Skin epidermis (tissue), 12 donors: ENCODE measurements at regions not wholly inside any gene's neighbourhood (a gene's known extent, or its start where the extent isn't known, plus 50 kb on each side); places are given as distances from the start of the nearest gene placed in this dataset.

Experiments
- H3K27ac ChIP-seq, 21 experiments: fragments of 200-600 bp; sonication (generic) in 11 of 21; one replicate each; pipeline ENCODE4 v1.5.0; 2020; ENCODE audit warnings: mild to moderate bottlenecking in 3 of 21, inconsistent platforms in 2 of 21, moderate library complexity in 2 of 21
- H3K4me3 ChIP-seq, 7 experiments: fragments of 200-600 bp; sonication (generic) in 2 of 7; one replicate each; pipeline ENCODE4 v1.5.0; 2020; ENCODE audit warnings: inconsistent platforms in 2 of 7, mild to moderate bottlenecking in 2 of 7, moderate library complexity in 1 of 7

DNA sequence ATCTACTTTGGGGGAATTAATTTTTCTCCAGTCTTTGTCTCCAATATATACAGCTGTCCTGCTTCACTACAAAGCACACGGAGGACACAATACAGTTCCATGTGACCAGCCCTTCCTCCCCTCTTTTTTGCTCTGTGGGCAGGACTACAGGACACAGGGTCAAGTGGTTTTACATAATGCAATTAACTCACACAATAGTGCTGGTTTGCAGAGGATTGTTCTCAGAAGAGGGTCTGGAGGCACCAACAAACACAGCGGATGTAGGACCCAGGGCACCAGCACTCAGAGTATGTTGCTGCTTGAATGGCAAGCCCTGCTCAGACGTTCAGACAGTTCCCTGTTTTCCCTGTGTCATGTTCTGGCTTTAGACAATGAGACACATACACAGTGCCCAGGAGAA is 52.0 kb upstream of the NPTX2 start:
- Histone ChIP-seq H3K27ac (no peak overlapping the region), H3K4me3 (no peak overlapping the region)

DNA sequence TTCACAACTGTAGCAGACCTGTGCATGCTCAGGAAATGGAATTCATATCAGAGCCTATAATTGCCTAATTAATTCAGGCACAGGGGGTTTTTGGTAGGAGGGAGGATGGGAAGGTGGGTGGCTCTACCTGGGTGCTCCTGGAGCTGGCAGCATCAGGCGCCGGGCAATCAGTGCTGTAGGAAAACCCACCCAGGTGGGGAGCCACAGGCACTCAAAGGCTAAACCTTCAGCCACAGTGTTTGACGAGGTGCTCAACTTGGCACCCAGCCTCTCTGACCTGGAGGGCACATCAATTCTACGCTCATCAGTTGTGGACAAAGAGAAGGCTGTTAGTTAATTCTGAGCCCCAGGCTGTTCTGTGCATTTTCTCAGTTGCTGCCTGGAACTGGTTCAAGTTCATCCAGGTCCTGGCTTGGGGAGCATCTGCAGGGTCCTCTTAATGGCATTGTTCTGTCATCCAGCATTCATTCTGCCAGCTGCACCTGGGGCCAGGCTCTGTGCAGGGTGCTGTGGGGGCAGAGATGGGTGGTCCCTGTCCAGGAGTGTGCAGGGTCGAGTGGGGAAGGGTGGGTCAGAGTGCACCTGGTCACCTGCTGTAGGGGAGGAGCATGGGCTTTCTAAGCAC is 54.1 kb upstream of the NPTX2 start:
- Histone ChIP-seq H3K4me3 (no peak overlapping the region), H3K27ac (no peak overlapping the region)

DNA sequence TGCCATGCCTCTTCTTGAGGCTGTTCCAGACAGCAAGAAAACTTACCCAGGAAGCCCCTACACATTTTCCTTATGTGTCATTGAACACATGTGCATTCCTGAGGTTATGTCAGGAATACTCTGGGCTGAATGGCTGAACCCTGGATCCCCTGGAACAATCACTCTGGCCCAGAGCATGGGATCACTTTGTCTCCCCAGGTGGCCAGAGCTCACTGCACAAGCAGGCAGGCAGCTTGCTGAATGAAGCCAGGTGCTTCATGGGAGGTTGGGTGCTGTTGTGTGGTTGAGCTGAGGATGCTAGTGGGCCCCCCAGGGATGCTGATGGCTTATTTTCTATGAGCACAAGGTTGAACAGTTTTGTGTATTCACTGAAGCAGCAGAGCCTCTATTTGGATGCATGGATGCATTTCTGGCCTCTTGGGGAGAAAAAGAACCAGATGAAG is 54.7 kb upstream of the NPTX2 start:
- H3K27ac ChIP-seq, result no peak overlapping the region

DNA sequence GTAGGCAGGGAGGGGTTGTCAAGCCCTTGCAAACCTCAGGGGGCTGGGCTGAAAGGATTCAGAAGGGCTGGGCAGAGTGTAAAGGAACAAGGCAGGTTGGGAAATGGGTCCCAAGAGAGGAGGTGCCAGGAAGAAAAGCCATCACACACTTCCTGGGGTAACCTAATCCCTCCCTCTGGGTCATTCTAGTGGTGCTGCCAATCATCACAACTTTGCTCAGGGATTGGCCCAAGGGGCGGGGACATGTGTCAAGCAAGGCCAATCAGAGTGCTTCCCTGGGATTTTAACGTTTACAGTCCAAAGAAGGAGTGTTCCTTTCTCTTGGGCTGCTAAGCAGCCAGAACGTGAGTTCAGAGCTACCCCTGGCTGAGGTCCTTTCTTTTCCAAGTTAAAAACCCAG is 57.1 kb upstream of the NPTX2 start:
- Histone ChIP-seq H3K27ac (peak overlapping the region in 2 of 21 experiments; percentile 11 to 24), H3K4me3 (no peak overlapping the region)

More for the DNA sequence above, 54.7 kb upstream of the NPTX2 start:
- no peak overlapping the region for H3K4me3 ChIP-seq

DNA sequence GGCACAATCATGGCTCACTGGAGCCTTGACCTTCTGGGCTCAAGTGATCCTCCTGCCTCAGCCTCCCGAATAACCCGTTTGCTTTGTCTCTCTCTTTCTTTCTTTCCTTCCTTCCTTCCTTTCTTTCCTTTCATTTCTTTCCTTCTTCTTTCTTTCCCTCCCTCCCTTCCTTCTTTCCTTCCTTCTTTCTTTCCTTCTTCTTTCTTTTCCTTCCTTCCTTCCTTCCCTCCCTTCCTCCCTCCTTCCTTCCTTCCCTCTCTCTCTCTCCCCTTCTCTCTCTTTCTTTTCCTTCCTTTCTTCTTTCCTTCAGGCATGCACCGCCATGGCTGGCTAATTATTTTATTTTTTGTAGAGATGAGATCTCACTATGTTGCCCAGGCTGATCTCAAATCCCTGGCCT is 57.9 kb upstream of the NPTX2 start:
- H3K4me3 ChIP-seq, result no peak overlapping the region

DNA sequence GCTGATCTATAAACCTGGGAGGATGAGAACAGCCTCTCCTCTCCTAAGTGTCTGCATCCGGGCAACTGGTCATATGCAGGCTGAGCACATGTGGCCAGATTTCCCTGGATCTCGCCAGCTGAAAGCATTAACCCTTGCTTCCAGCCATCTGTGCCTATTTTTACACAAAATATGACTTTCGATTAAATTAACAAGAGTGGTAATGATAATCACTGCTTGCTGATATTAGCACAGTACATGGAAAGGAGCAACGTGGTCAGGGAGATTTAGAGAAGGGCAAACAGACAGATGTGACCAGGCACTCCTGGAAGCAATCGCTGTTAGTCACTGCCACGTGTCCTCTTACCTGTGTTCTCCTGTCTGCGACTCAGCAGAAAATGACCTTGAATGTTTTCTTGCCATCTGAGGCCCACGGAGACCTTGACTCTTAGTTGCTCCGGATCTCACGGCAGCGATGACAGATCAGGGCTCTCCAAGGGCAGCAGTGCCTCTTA is 59.5 kb upstream of the NPTX2 start:
- H3K27ac ChIP-seq, result no peak overlapping the region

More for the DNA sequence above, 57.9 kb upstream of the NPTX2 start:
- no peak overlapping the region for H3K27ac ChIP-seq

DNA sequence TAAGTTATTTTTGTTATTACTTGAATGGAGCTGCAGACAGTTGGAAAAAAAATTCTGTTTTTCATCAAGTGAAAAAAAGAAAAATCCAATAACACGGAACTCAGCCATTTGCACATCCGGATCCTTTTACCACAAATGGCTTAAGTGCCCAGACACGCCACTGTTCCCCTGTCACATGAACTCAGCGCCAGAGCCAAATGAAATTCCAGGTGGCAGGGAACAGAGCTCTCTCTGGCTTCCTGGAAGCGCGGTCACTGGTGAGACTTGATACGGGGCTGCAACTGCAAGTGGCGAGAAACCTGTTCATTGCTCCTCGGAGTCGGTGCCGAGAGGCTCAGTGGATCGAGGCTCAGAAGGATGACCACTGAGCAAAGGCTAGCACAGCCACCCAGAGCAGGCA is 60.8 kb upstream of the NPTX2 start:
- no peak overlapping the region for H3K4me3 ChIP-seq
- no peak overlapping the region for H3K27ac ChIP-seq

More for the DNA sequence above, 59.5 kb upstream of the NPTX2 start:
- H3K4me3 ChIP-seq, result no peak overlapping the region

DNA sequence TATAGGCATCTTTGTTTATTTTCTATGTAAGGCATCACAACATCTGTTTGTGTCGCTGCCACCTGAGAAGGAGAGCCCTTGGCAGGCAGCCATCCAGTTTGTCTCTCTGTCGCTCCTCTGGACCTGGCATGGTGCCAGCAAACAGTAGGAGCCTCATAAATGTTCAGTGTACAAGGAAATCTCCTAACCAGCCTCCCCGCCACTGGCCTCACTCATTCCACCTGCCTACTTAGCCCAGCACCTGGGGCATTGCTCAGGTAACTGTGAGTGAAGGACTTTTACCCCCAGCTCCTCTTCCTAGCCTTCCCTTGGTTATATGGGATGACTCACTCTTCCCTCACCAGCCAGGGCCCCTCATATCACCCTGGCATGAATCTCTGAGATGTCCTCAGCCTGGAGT is 61.7 kb upstream of the NPTX2 start:
- H3K27ac ChIP-seq, result no peak overlapping the region
- H3K4me3 ChIP-seq, result no peak overlapping the region

DNA sequence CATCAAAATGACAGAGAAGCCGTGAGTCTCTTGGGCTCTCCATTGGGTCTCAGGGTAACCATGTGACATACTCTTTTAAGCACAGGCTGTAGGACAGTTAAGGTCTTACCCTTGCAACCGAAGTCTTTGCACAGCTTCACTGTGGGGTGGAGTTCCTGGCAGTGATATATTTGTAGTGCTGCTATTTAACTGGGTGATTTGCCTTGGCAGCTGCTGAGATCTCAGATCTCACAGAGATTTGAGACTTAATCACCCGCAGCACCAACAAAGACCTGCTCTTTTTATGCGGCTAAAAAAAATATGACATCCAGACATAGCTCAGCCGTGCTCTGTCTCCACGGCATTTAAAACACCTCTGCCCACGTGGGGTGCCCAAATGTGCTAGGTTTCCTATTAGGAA is 63.4 kb upstream of the NPTX2 start:
- Histone ChIP-seq H3K27ac (no peak overlapping the region), H3K4me3 (no peak overlapping the region)

DNA sequence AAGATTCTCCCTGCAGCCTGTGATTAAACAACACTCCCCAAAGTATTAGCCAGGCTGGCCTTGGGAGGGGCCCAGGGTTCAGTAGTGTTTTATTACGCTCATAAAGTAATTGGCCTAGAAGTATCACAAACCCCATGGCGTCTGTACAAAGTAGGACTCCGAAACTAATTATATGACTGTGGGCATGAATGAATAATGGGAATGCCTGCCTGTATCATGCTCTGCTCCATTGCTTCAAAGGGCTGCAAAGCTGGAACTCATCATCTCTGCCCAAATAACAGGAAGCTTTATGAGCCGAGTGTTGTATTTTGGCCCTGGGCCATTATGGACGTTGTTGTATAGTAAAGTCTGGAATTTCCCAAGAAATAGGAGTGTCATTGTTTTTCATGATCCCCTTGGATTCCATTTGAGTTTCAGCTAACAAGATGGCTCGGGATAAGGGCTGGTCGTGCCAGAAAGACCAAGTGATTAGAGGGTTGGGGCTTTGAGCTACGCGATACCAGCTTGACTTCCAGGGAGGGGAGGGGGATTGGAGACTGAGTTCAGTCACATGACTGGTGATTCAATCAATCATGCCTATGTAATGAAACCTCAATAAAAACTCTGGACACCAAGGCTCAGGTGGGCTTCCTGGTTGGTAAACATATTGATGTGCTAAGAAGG is 65.3 kb upstream of the NPTX2 start:
- Histone ChIP-seq H3K27ac (no peak overlapping the region), H3K4me3 (no peak overlapping the region)

DNA sequence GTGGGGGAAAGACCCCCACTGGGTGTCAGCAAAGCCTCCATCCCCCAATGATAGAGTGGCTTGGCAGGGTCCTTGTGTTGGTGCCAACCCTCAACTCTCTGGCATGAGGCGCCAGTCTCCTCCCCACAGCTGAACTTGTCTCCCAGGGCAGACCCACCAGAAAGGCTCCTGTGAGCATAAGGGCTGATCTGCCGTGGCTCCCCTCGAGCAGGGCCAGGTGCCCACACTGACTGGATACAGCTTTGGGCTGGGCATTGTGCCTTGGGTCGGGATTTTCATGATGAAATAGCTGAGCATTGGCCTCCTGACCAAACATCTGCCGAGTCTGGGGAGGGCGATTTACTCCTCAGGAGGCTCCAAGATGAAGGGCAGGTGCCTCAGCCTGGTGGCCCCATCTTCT is 68.1 kb upstream of the NPTX2 start:
- no peak overlapping the region for H3K27ac ChIP-seq
- H3K4me3 ChIP-seq, result no peak overlapping the region

DNA sequence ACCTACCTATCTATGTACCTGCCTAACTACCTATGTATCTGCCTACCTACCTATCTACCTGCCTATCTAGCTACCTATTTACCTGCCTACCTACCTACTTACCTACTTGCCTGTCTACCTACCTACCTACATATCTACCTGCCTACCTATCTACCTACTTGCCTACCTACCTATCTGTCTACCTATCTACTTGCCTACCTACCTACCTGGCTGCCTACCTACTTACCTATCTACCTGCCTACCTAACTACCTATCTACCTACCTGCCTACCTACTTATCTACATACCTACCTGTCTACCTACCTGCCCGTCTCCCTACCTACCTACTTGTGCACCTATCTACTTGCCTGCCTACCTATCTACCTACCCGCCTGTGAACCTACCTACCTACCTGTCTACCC is 68.7 kb upstream of the NPTX2 start:
- no peak overlapping the region for H3K27ac ChIP-seq
- no peak overlapping the region for H3K4me3 ChIP-seq

DNA sequence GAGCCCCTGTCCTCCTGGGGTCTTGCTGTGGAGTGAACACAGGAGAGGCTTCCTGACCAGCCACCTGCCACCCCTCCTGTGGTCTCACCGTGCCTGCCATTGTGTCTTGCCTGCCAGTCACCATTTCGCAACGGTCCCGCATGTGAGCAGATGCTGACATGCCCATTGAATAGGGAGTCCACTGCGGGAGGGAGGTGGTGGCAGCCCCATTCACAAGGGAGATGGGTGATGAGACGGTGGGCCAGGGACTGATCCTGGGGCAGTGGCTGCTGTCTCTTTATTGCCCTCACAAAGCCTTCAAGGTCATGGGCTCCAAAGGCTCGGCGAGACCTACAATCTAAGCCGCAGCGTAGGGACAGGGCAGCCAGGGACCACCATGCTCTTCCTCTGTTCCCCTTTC is 76.0 kb upstream of the NPTX2 start:
- no peak overlapping the region for H3K4me3 ChIP-seq
- H3K27ac ChIP-seq, result no peak overlapping the region

DNA sequence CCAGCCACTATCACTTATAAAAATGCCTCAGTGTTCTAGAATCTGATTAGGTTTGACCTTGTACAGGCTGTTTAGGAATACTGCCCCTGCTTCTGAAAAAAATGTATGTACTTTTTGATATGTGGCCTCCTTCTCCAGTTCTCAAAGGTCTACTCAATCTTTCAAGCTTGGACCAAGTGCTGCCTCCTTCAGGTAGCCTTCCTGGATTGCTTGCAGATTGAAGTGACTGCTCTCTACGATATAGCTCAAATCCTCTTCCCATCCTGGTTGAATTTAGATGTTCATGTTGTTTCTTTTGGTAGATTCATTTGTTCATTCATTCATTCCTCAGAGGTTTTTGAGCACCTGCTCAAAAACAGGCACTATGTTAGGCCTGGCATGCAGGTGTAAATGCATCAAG is 77.2 kb upstream of the NPTX2 start:
- no peak overlapping the region for H3K4me3 ChIP-seq
- no peak overlapping the region for H3K27ac ChIP-seq

DNA sequence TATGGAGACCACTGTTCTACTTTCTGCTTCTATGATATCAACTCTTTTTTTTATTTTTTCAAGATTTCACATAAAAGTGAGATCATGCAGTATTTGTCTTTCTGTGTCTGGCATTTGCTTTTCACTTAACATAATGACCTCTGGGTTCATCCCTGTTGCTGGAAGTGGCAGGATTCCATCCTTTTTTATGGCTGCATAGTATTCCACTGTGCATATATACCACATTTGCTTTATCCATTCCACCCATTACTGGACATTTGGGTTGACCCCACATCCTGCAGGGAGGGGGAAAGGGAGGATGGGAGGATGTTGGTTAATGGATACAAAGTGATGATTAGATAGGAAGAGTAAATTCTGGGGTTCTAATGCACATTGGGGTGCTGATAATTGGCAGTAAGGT is 80.3 kb upstream of the NPTX2 start:
- Histone ChIP-seq H3K4me3 (no peak overlapping the region), H3K27ac (no peak overlapping the region)

DNA sequence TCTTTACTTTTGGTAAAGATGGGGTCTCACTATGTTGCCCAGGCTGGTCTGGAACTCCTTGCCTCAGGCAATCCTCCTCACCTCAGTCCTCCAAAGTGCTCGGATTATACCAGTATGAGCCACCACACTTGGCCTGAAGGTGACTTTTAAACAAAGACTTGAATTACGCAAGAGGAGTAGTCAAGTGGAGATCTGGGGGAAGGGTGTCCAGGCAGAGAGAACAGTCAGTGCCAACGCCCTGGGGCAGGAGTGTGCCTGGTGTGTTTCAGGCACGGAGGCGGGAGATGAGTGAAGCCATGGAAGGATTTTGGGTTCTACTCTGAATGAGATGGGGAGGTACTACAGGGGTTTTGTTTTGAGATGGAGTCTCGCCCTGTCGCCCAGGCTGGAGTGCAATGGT is 82.6 kb upstream of the NPTX2 start:
- no peak overlapping the region for H3K27ac ChIP-seq
- H3K4me3 ChIP-seq, result no peak overlapping the region

DNA sequence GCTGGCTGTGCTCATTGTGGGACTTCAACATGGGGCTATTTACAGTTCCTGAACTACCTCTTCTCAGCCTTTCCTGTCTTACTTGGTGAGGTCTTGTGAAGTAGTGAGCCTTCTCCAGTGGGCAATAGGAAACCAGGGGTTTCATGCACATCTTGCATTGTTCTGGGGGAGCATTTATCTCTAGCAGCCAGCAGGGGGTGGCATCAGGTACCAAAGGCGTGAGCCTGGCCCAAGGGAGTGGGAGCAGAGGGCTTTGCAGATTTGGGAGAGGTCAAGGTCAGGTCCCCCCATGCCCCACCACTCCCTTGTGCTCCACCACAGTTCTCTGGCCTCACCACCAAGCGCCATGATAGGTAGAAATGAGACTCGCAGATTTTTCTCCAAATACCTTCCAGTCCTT is 85.4 kb upstream of the NPTX2 start:
- Histone ChIP-seq H3K4me3 (no peak overlapping the region), H3K27ac (no peak overlapping the region)

DNA sequence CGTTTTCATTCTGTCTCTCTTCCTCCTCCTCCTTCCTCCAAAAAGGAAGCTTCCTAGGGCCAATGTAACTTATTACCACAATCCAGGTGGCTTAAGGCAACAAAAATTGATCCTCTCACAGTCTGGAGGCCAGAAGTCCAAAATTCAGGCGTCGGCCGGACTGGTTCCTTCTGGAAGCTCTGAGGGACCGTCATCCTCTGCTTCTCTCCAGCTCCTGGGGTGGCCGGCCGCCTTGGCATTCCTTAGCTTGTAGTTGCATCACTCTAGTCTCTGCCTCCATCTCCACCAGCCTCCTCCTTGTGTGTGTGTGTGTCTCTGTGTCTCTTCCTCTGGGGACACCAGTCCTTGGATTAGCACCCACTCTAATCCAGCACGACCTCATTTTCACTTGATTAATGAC is 89.0 kb upstream of the NPTX2 start:
- no peak overlapping the region for H3K27ac ChIP-seq
- H3K4me3 ChIP-seq, result no peak overlapping the region

DNA sequence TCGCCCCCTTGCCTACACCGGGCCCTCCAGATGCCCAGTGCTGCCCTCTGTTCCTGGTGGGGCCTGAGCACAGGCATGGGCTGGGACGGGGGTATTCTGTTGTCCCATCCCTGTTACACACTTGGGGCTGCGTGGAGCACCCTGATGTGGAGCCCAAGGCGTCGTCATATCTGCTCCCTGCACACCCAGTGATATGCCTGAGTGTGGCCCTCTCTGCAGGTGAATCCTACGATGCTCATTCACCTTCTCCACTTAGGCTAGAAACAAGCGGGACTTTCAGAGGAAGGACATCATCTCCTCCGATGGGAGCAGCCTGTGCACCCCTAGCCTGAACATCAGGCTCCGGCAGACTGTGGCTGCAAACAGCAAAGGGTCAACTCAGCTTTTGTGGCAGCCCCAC is 91.0 kb upstream of the NPTX2 start:
- Histone ChIP-seq H3K27ac (no peak overlapping the region), H3K4me3 (no peak overlapping the region)

DNA sequence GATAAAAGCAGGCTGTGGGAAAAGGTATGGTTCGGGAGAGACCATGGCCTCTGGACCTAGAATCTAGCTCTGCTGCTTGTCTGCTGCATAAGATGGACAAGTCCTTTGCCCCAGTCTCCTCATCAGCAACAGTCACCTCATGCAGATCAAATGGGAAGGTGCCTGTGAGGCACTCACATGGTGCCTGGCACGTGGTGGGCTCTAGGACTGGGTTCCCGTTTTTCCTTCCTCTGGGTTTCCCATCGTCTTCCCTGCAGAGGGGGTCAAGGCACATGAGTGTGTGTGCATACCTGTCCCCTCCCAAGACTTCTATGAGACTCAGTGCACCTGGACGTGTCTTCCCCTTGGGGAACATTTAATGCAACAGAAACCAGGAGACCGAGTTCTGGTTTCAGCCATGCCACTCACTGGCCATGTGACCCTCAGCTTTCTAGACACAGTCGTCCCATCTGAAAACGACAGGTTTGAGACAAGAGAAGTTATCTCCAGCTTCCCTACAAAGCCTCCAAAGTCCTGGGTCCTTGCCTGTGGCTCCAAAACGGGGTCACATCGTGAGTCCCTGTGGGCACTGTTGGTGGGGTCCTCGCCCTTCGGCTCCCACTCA is 95.9 kb upstream of the NPTX2 start:
- no peak overlapping the region for H3K27ac ChIP-seq
- no peak overlapping the region for H3K4me3 ChIP-seq

DNA sequence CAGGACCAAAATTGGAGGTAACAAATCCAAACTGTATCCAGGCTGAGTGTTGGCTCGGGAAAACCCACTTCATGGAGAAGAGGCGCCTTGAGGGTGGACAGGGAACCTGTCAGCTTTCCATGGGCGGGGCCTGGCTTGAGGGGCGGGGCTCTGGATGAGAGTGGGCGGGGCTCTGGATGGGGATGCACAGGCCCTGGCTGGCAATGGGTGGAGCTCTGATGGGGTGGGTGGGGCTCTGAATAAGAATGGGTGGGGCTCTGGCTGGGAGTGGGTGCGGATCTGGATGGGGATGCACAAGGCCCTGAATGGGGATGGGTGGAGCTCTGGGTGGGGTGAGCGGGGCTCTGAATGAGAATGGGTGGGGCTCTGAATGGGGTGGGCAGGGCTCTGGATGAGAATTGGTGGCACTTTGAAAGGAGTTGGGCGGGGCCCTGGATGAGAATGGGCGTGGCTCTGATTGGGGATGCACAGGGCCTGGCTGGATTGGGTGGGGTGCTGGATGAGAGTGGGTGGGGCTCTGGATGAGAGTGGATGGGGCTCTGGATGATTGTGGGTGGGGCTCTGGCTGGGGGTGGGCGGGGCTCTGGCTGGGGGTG is 96.6 kb upstream of the NPTX2 start:
- H3K27ac ChIP-seq, result no peak overlapping the region
- H3K4me3 ChIP-seq, result no peak overlapping the region
